Testis (tissue), 2 donors: ENCODE measurements at regions not wholly inside any gene's neighbourhood (a gene's known extent, or its start where the extent isn't known, plus 50 kb on each side); places are given as distances from the start of the nearest gene placed in this dataset.

Experiments used
- DNase-seq: peaks from one replicate; pipeline ENCODE4 v3.0.0-alpha.2; 2019
- H3K27ac ChIP-seq, 2 donors: fragments of 200-600 bp; sonication (generic); one replicate each; pipeline ENCODE4 v1.5.1; 2019
- H3K27me3 ChIP-seq: fragments of 200-600 bp; sonication (generic); one replicate; pipeline ENCODE4 v1.5.1; 2019
- H3K36me3 ChIP-seq: fragments of 200-600 bp; sonication (generic); one replicate; pipeline ENCODE4 v1.5.1; 2017; ENCODE audit warnings: low read depth; ENCODE audit errors: missing control alignments
- H3K4me1 ChIP-seq: fragments of 200-600 bp; sonication (generic); one replicate; pipeline ENCODE4 v1.5.1; 2019
- H3K4me3 ChIP-seq, 2 donors: fragments of 200-600 bp; sonication (generic); one replicate each; pipeline ENCODE4 v1.5.1; 2017 to 2019
- H3K9me3 ChIP-seq: fragments of 200-600 bp; sonication (generic); one replicate; pipeline ENCODE4 v1.5.1; 2017
- CTCF ChIP-seq, 3 experiments: fragments of 450-650 bp in 2 of 3; fragments of 200-600 bp in 1 of 3; sonication (generic) in 1 of 3; IDR thresholded peaks; one replicate each; pipeline ENCODE4 v1.5.1; 2016 to 2019; ENCODE audit warnings: antibody characterized with exemption in 3 of 3, mild to moderate bottlenecking in 2 of 3, moderate library complexity in 1 of 3
- POLR2A ChIP-seq: fragments of 450-650 bp; IDR thresholded peaks from one replicate; pipeline ENCODE4 v1.6.1; 2017; ENCODE audit warnings: antibody characterized with exemption, mild to moderate bottlenecking, moderate library complexity
- WGBS, 2 donors: methylation state at CpG; one replicate each; pipeline ENCODE4 v1.1.5; 2018; 5-methylcytosine and 5-hydroxymethylcytosine counted together
- intact Hi-C: fragments of 100-400 bp; cut with DNase I; formaldehyde crosslinking; loops from one replicate; pipeline ENCODE4 v1.15.1; 2023; ENCODE audit warnings: low total_unique reads

GRCh38 chr2:120966510-120967254 lies 231.0 kb downstream of the GLI2 start:
- no peak for TF ChIP-seq POLR2A
- TF ChIP-seq CTCF (IDR thresholded peaks at IDR 0.05) = no peak
- Histone ChIP-seq H3K36me3 (no peaks in the 10 kb centered on the region), H3K4me1 (no peaks in the 10 kb centered on the region), H3K9me3 (no peaks in the 10 kb centered on the region), H3K27me3 (no peaks in the 10 kb centered on the region), H3K4me3 (no peak overlapping the region), H3K27ac (no peak overlapping the region)
- intact Hi-C loops = no loop called here
- DNase-seq = no peak
- WGBS, 2 donors = 95 to 99% methylated on average over 7 to 12 of the region's 12 CpGs

GRCh38 chr2:120968307-120969015 lies 232.8 kb downstream of the GLI2 start:
- TF ChIP-seq POLR2A (no peak), CTCF (IDR thresholded peaks at IDR 0.05) (no peak)
- Histone ChIP-seq H3K27ac (no peak overlapping the region), H3K36me3 (no peaks in the 10 kb centered on the region), H3K27me3 (no peaks in the 10 kb centered on the region), H3K4me1 (no peaks in the 10 kb centered on the region), H3K9me3 (no peaks in the 10 kb centered on the region), H3K4me3 (no peak overlapping the region)
- DNase-seq = no peak
- 91 to 94% methylated on average over 24 to 30 of the region's 30 CpGs for WGBS, 2 donors
- intact Hi-C loops = no loop called here

GRCh38 chr2:120969613-120970355 lies 234.1 kb downstream of the GLI2 start:
- intact Hi-C loops = no loop called here
- Histone ChIP-seq H3K27me3 (no peaks in the 10 kb centered on the region), H3K36me3 (no peaks in the 10 kb centered on the region), H3K4me3 (no peak overlapping the region), H3K9me3 (no peaks in the 10 kb centered on the region), H3K27ac (no peak overlapping the region), H3K4me1 (no peaks in the 10 kb centered on the region)
- DNase-seq = no peak
- TF ChIP-seq CTCF (IDR thresholded peaks at IDR 0.05) (no peak), POLR2A (no peak)
- WGBS, 2 donors = 85 to 87% methylated on average over 13 to 14 of the region's 14 CpGs

- 97% methylated on average over 12 of the region's 12 CpGs; no CpG with 5 or more reads in 1 of the 2 donors for WGBS, 2 donors
Observed at GRCh38 chr2:120971866-120972265, 236.2 kb downstream of the GLI2 start.

More at GRCh38 chr2:120971866-120972265, 236.2 kb downstream of the GLI2 start:
- no peaks in the 10 kb centered on the region for H3K36me3 ChIP-seq
- H3K4me1 ChIP-seq = no peaks in the 10 kb centered on the region
- DNase-seq = no peak
- H3K9me3 ChIP-seq = no peaks in the 10 kb centered on the region
- no peak overlapping the region for H3K27ac ChIP-seq
- no peak overlapping the region for H3K4me3 ChIP-seq
- intact Hi-C loops = no loop called here
- H3K27me3 ChIP-seq = no peaks in the 10 kb centered on the region
- TF ChIP-seq CTCF (IDR thresholded peaks at IDR 0.05) (no peak), POLR2A (no peak)
